ENCODE measurements at regions not wholly inside any gene's neighbourhood (a gene's known extent, or its start where the extent isn't known, plus 50 kb on each side); places are given as distances from the start of the nearest gene placed in this dataset.

DNA sequence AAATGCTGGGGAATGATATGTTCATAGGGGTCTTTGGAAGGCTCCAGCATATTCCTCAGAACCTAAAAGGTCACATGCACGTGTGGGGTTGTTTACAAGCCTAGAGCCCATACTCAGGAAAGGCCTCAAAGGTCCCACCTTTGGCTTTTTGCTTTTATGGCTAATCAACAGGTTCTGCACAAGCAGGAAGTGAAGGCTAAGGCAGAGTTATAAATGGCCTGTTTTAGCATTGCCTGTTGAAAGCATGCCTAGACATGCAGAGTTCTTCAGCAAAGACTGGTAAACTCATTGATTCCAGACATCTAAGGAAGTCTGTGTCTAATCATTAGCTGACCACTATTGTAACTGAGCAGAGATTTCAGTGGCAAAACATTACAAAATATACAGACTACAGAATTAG is 198.3 kb downstream of the KCNRG start:
- no peaks in the 10 kb centered on the region for H3K9me3 ChIP-seq
- TF ChIP-seq, protein P1, sequence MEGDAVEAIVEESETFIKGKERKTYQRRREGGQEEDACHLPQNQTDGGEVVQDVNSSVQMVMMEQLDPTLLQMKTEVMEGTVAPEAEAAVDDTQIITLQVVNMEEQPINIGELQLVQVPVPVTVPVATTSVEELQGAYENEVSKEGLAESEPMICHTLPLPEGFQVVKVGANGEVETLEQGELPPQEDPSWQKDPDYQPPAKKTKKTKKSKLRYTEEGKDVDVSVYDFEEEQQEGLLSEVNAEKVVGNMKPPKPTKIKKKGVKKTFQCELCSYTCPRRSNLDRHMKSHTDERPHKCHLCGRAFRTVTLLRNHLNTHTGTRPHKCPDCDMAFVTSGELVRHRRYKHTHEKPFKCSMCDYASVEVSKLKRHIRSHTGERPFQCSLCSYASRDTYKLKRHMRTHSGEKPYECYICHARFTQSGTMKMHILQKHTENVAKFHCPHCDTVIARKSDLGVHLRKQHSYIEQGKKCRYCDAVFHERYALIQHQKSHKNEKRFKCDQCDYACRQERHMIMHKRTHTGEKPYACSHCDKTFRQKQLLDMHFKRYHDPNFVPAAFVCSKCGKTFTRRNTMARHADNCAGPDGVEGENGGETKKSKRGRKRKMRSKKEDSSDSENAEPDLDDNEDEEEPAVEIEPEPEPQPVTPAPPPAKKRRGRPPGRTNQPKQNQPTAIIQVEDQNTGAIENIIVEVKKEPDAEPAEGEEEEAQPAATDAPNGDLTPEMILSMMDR (IDR thresholded peaks at IDR 0.05; ENCODE audit: low read depth, low read length): no peak
- no peaks in the 10 kb centered on the region for H3K27me3 ChIP-seq

GRCh38 chr13:50214514-50214913 is 199.3 kb downstream of the KCNRG start:
- Histone ChIP-seq H3K4me3 (ENCODE audit: low read depth, low read length) (no peak overlapping the region), H3K9me3 (no peaks in the 10 kb centered on the region), H3K27me3 (no peaks in the 10 kb centered on the region), H3K36me3 (no peaks in the 10 kb centered on the region), H3K4me1 (no peaks in the 10 kb centered on the region)
- TF ChIP-seq, protein P1 (IDR thresholded peaks at IDR 0.05; ENCODE audit: low read depth, low read length): no peak
- DNase-seq: no peak

More for the DNA sequence above, 198.3 kb downstream of the KCNRG start:
- DNase-seq: no peak
- Histone ChIP-seq H3K36me3 (no peaks in the 10 kb centered on the region), H3K4me1 (peaks cover 6% of the 10 kb centered on the region; the same call in 1 of the 2 replicates), H3K4me3 (ENCODE audit: low read depth, low read length) (no peak overlapping the region)

DNA sequence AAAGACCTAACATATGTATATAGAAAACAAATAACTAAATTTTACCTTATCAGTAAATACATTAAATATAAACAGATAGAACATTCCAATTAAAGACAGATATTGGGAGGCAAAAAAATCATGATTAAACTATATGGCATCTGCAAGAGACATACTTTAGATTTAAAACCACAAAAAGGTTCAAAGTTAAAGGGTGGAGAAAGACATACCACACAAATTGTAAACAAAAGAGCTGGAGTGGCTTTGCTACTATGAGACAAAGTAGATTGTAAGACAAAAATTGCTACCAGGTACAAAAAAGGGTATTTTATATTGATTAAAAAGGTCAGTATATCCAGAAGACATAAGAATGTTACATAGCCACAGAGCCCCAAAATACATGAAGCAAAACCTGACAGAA is 200.2 kb downstream of the KCNRG start:
- H3K36me3 ChIP-seq: no peaks in the 10 kb centered on the region
- no peaks in the 10 kb centered on the region for H3K4me1 ChIP-seq
- DNase-seq: no peak
- no peaks in the 10 kb centered on the region for H3K27me3 ChIP-seq
- H3K9me3 ChIP-seq: no peaks in the 10 kb centered on the region
- TF ChIP-seq, protein P1 (IDR thresholded peaks at IDR 0.05; ENCODE audit: low read depth, low read length): no peak
- H3K4me3 ChIP-seq (ENCODE audit: low read depth, low read length): no peak overlapping the region

GRCh38 chr13:50219743-50220142 is 204.5 kb downstream of the KCNRG start:
- Histone ChIP-seq H3K4me1 (peaks cover 5% of the 10 kb centered on the region; the same call in 1 of the 2 replicates), H3K4me3 (ENCODE audit: low read depth, low read length) (no peak overlapping the region), H3K27me3 (no peaks in the 10 kb centered on the region), H3K9me3 (no peaks in the 10 kb centered on the region), H3K36me3 (no peaks in the 10 kb centered on the region)
- no peak for DNase-seq
- TF ChIP-seq, protein P1 (IDR thresholded peaks at IDR 0.05; ENCODE audit: low read depth, low read length): no peak

DNA sequence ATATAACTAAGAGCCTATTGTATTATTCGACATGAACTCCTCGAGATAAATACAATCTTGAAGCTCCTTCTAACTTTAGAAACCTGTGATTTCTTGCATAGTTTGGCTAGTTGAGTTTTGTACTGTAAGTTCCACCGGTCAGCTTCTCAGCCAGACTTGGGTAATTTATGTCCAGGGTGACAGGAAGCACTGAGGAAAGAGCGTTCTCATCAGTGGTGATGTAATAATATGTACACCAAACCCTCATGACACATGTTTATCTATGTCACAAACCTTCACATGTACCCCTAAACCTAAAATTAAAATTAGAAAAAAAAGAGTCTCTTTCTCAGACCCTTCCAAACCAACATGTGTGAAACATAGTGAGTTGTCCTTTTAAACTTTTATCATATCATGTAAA is 205.7 kb downstream of the KCNRG start:
- no peaks in the 10 kb centered on the region for H3K9me3 ChIP-seq
- no peak overlapping the region for H3K4me3 ChIP-seq (ENCODE audit: low read depth, low read length)
- H3K36me3 ChIP-seq: no peaks in the 10 kb centered on the region
- DNase-seq: no peak
- H3K4me1 ChIP-seq: peaks cover 5% of the 10 kb centered on the region; the same call in 1 of the 2 replicates
- TF ChIP-seq, protein P1 (IDR thresholded peaks at IDR 0.05; ENCODE audit: low read depth, low read length): no peak
- H3K27me3 ChIP-seq: no peaks in the 10 kb centered on the region

GRCh38 chr13:50222569-50223332 is 207.5 kb downstream of the KCNRG start:
- Histone ChIP-seq H3K4me3 (ENCODE audit: low read depth, low read length) (no peak overlapping the region), H3K4me1 (peaks cover 5% of the 10 kb centered on the region; the same call in 1 of the 2 replicates), H3K27me3 (no peaks in the 10 kb centered on the region), H3K9me3 (no peaks in the 10 kb centered on the region), H3K36me3 (no peaks in the 10 kb centered on the region)
- TF ChIP-seq, protein P1 (IDR thresholded peaks at IDR 0.05; ENCODE audit: low read depth, low read length): no peak
- no peak for DNase-seq
